HEK293 (cell line): ENCODE measurements at regions not wholly inside any gene's neighbourhood (a gene's known extent, or its start where the extent isn't known, plus 50 kb on each side); places are given as distances from the start of the nearest gene placed in this dataset.

ENCODE experiments used
- CTCF ChIA-PET: fragments of 350-600 bp; formaldehyde crosslinking; extraction: SDS; loops from one replicate; lab custom pipeline; 2021; ENCODE audit warnings: antibody characterized with exemption; lab: Yijun Ruan, JAX
- POLR2A ChIA-PET: fragments of 300-600 bp; formaldehyde crosslinking; extraction: SDS; loops from one replicate; lab custom pipeline; 2020; ENCODE audit warnings: antibody characterized with exemption, inconsistent platforms; lab: Yijun Ruan, JAX
- H3K27ac ChIP-seq: fragments of 200-500 bp; sonication (Bioruptor generic); 2 replicates; pipeline ENCODE4 v1.5.1; 2014; ENCODE audit warnings: low read depth, low read length, control low read depth, inconsistent platforms; ENCODE audit errors: extremely low read depth
- H3K36me3 ChIP-seq, 2 experiments: fragments of 200-500 bp in 1 of 2; sonication (Bioruptor generic) in 1 of 2; 1 replicate in 1 of 2; 2 replicates in 1 of 2; pipeline ENCODE4 v1.5.1; 2014 to 2017; ENCODE audit warnings: inconsistent platforms in 2 of 2, low read length in 2 of 2; ENCODE audit not compliant: control insufficient read depth in 2 of 2, insufficient read depth in 1 of 2
- H3K4me1 ChIP-seq: fragments of 200-500 bp; sonication (Bioruptor generic); 2 replicates; pipeline ENCODE4 v1.5.1; 2014; ENCODE audit warnings: mild to moderate bottlenecking, low read length, inconsistent platforms; ENCODE audit not compliant: control insufficient read depth, insufficient read depth
- H3K4me3 ChIP-seq: 2 replicates; pipeline ENCODE4 v1.5.1; 2011; ENCODE audit warnings: low read depth, mild to moderate bottlenecking, control low read depth, low read length, moderate library complexity
- H3K9me3 ChIP-seq: fragments of 200-500 bp; sonication (Bioruptor generic); 2 replicates; pipeline ENCODE4 v1.5.1; 2014; ENCODE audit warnings: low read depth, low read length, inconsistent platforms; ENCODE audit not compliant: control insufficient read depth, insufficient read depth
- HIC1 ChIP-seq: fragments of 450-650 bp; formaldehyde crosslinking; IDR thresholded peaks from 2 replicates; pipeline ENCODE4 v1.5.1; 2016; ENCODE audit warnings: missing biosample characterization, missing genetic modification characterization
- KLF17 ChIP-seq: fragments of 450-650 bp; formaldehyde crosslinking; IDR thresholded peaks from 2 replicates; pipeline ENCODE4 v1.5.1; 2016; ENCODE audit warnings: missing biosample characterization, missing genetic modification characterization
- KLF9 ChIP-seq: fragments of 450-650 bp; formaldehyde crosslinking; IDR thresholded peaks from 2 replicates; pipeline ENCODE4 v1.5.1; 2016; ENCODE audit warnings: missing biosample characterization, missing genetic modification characterization, low read depth
- PRDM1 ChIP-seq: fragments of 450-650 bp; formaldehyde crosslinking; IDR thresholded peaks from 2 replicates; pipeline ENCODE4; 2016; ENCODE audit warnings: missing biosample characterization, missing genetic modification characterization
- SETDB1 ChIP-seq: IDR thresholded peaks from one replicate; pipeline ENCODE4 v1.6.1; 2017; ENCODE audit warnings: mild to moderate bottlenecking, low read length, moderate library complexity, mixed read lengths; ENCODE audit not compliant: insufficient read length
- TRIM28 ChIP-seq: IDR thresholded peaks from 2 replicates; pipeline ENCODE4 v1.6.1; 2011; ENCODE audit warnings: low read length, control low read depth, borderline replicate concordance
- ZNF157 ChIP-seq: fragments of 450-650 bp; formaldehyde crosslinking; IDR thresholded peaks from 2 replicates; pipeline ENCODE4 v1.5.1; 2016; ENCODE audit warnings: missing biosample characterization, missing genetic modification characterization
- ZNF16 ChIP-seq: fragments of 450-650 bp; formaldehyde crosslinking; IDR thresholded peaks from 2 replicates; pipeline ENCODE4 v1.5.1; 2016; ENCODE audit warnings: low read depth, missing biosample characterization, missing genetic modification characterization
- ZNF214 ChIP-seq: fragments of 450-650 bp; formaldehyde crosslinking; IDR thresholded peaks from 2 replicates; pipeline ENCODE4 v1.5.1; 2017; ENCODE audit warnings: missing biosample characterization, mild to moderate bottlenecking, missing genetic modification characterization, borderline replicate concordance
- ZNF423 ChIP-seq: fragments of 450-650 bp; formaldehyde crosslinking; IDR thresholded peaks from 2 replicates; pipeline ENCODE4 v1.5.1; 2016; ENCODE audit warnings: missing biosample characterization, missing genetic modification characterization
- ZNF48 ChIP-seq: fragments of 450-650 bp; formaldehyde crosslinking; IDR thresholded peaks from 2 replicates; pipeline ENCODE4 v1.5.1; 2016; ENCODE audit warnings: missing biosample characterization, missing genetic modification characterization
- ZNF514 ChIP-seq: fragments of 450-650 bp; formaldehyde crosslinking; IDR thresholded peaks from 2 replicates; pipeline ENCODE4 v1.5.1; 2016; ENCODE audit warnings: missing biosample characterization, missing genetic modification characterization
- ZNF555 ChIP-seq: fragments of 450-650 bp; formaldehyde crosslinking; conservative IDR thresholded peaks from 2 replicates; pipeline ENCODE4 v1.5.1; 2017; ENCODE audit warnings: missing biosample characterization, mild to moderate bottlenecking, missing genetic modification characterization, inconsistent platforms
- ZNF558 ChIP-seq: fragments of 450-650 bp; formaldehyde crosslinking; IDR thresholded peaks from 2 replicates; pipeline ENCODE4 v1.5.1; 2016; ENCODE audit warnings: missing biosample characterization, missing genetic modification characterization
- ZNF571 ChIP-seq: fragments of 450-650 bp; formaldehyde crosslinking; IDR thresholded peaks from 2 replicates; pipeline ENCODE4 v1.5.0; 2017; ENCODE audit warnings: missing biosample characterization, missing genetic modification characterization
- ZNF600 ChIP-seq: fragments of 450-650 bp; formaldehyde crosslinking; IDR thresholded peaks from 2 replicates; pipeline ENCODE4 v1.5.1; 2016; ENCODE audit warnings: missing biosample characterization, missing genetic modification characterization
- ZNF664 ChIP-seq: fragments of 450-650 bp; formaldehyde crosslinking; IDR thresholded peaks from 2 replicates; pipeline ENCODE4 v1.5.1; 2016; ENCODE audit warnings: missing biosample characterization, missing genetic modification characterization
- ZNF785 ChIP-seq: fragments of 450-650 bp; formaldehyde crosslinking; IDR thresholded peaks from 2 replicates; pipeline ENCODE4 v1.5.1; 2016; ENCODE audit warnings: missing biosample characterization, missing genetic modification characterization
- ZNF843 ChIP-seq: fragments of 450-650 bp; formaldehyde crosslinking; IDR thresholded peaks from 2 replicates; pipeline ENCODE4 v1.5.1; 2016; ENCODE audit warnings: missing biosample characterization, missing genetic modification characterization
- ZSCAN16 ChIP-seq: fragments of 450-650 bp; formaldehyde crosslinking; IDR thresholded peaks from 2 replicates; pipeline ENCODE4 v1.5.1; 2016; ENCODE audit warnings: missing biosample characterization, missing genetic modification characterization
- ZSCAN18 ChIP-seq: fragments of 450-650 bp; formaldehyde crosslinking; IDR thresholded peaks from 2 replicates; pipeline ENCODE4 v1.5.1; 2016; ENCODE audit warnings: missing biosample characterization, missing genetic modification characterization
- ZXDB ChIP-seq: fragments of 450-650 bp; formaldehyde crosslinking; IDR thresholded peaks from 2 replicates; pipeline ENCODE4 v1.5.1; 2016; ENCODE audit warnings: missing biosample characterization, missing genetic modification characterization
- TF ChIP-seq, protein P1 (sequence below): fragments of 450-650 bp; formaldehyde crosslinking; IDR thresholded peaks from 2 replicates; pipeline ENCODE4 v1.5.1; 2016; ENCODE audit warnings: missing biosample characterization, missing genetic modification characterization
- TF ChIP-seq, protein P2 (sequence below): fragments of 450-650 bp; formaldehyde crosslinking; IDR thresholded peaks from 2 replicates; pipeline ENCODE4 v1.5.1; 2017; ENCODE audit warnings: missing biosample characterization, missing genetic modification characterization

GRCh38 chr9:80070071-80070742 lies 498.4 kb downstream of the TLE4 start (continued):
- TF ChIP-seq ZNF514 (tag by site-specific recombination) (no peak), PRDM1 (tag by site-specific recombination) (no peak), TRIM28 (no peak)

DNA sequence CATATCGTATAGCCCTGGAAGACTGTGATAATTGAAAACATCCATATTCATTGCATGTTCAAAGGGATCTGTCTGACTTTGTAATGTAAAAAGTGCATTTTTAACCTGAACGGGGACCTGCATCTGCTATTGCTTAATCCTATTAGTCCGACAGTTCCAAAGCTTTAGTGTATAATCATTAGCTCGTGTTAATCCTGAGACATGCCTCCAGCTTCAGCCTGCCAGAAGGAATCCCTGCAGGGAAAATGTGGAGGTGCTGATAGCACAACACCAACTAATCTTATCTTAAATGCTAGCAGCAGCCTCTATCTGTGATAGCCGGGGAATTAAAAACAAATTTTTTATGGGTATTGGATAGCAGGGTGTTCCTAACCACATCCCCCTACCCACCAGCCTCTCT lies 495.2 kb downstream of the TLE4 start:
- no peak overlapping the region for H3K4me3 ChIP-seq
- no peak for TF ChIP-seq ZSCAN16
- TF ChIP-seq SETDB1, result no peak
- no peak for TF ChIP-seq ZNF843 (tag by site-specific recombination)
- no peak for TF ChIP-seq ZSCAN18 (tag by site-specific recombination)
- TF ChIP-seq KLF17 (tag by site-specific recombination), result no peak
- TF ChIP-seq ZNF555 (tag by site-specific recombination), result no peak
- no peak for TF ChIP-seq TRIM28
- no peak for TF ChIP-seq KLF9
- TF ChIP-seq, protein P1, sequence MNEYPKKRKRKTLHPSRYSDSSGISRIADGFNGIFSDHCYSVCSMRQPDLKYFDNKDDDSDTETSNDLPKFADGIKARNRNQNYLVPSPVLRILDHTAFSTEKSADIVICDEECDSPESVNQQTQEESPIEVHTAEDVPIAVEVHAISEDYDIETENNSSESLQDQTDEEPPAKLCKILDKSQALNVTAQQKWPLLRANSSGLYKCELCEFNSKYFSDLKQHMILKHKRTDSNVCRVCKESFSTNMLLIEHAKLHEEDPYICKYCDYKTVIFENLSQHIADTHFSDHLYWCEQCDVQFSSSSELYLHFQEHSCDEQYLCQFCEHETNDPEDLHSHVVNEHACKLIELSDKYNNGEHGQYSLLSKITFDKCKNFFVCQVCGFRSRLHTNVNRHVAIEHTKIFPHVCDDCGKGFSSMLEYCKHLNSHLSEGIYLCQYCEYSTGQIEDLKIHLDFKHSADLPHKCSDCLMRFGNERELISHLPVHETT (tag by site-specific recombination), result no peak
- no peak for TF ChIP-seq ZXDB (tag by site-specific recombination)
- TF ChIP-seq ZNF558, result no peak
- TF ChIP-seq ZNF785, result no peak
- TF ChIP-seq ZNF600 (tag by site-specific recombination), result no peak
- no peak for TF ChIP-seq ZNF48 (tag by site-specific recombination)
- no peak for TF ChIP-seq ZNF423 (tag by site-specific recombination)
- TF ChIP-seq ZNF157 (tag by site-specific recombination), result no peak
- TF ChIP-seq, all 188 proteins: peak for 0
- Histone ChIP-seq H3K36me3 (no peaks in the 10 kb centered on the region), H3K4me1 (peaks cover 6% of the 10 kb centered on the region), H3K27ac (no peak overlapping the region), H3K9me3 (no peaks in the 10 kb centered on the region)
- ChIA-PET POLR2A (no interaction called here), CTCF (no interaction called here)

GRCh38 chr9:80062567-80062966 lies 490.8 kb downstream of the TLE4 start:
- Histone ChIP-seq H3K27ac (no peak overlapping the region), H3K4me1 (peaks cover 6% of the 10 kb centered on the region), H3K9me3 (no peaks in the 10 kb centered on the region), H3K36me3 (no peaks in the 10 kb centered on the region), H3K4me3 (no peak overlapping the region)
- CTCF ChIA-PET, result interaction anchor here (1.3 kb wide), 1 partner anchor 10 kb away, joined by 3 read pairs; no protein-coding TSS in a partner anchor
- POLR2A ChIA-PET, result no interaction called here
- TF ChIP-seq ZNF214 (tag by site-specific recombination) (no peak), HIC1 (tag by site-specific recombination) (no peak), ZNF664 (tag by site-specific recombination) (no peak), ZNF571 (tag by site-specific recombination) (no peak), ZNF16 (tag by site-specific recombination) (no peak)
- TF ChIP-seq, protein P2, sequence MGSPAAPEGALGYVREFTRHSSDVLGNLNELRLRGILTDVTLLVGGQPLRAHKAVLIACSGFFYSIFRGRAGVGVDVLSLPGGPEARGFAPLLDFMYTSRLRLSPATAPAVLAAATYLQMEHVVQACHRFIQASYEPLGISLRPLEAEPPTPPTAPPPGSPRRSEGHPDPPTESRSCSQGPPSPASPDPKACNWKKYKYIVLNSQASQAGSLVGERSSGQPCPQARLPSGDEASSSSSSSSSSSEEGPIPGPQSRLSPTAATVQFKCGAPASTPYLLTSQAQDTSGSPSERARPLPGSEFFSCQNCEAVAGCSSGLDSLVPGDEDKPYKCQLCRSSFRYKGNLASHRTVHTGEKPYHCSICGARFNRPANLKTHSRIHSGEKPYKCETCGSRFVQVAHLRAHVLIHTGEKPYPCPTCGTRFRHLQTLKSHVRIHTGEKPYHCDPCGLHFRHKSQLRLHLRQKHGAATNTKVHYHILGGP (tag by site-specific recombination), result no peak
